Pancreas (tissue), 10 donors: ENCODE measurements at regions not wholly inside any gene's neighbourhood (a gene's known extent, or its start where the extent isn't known, plus 50 kb on each side); places are given as distances from the start of the nearest gene placed in this dataset.

ENCODE experiments used
- ATAC-seq, 4 donors: fragments of 200-7000 bp; cut with Tn5 transposase; one replicate each; pipeline versions ENCODE4 v1.8.0 to v1.9.1; 2020; ENCODE audit warnings: mild to moderate bottlenecking in 4 of 4, moderate library complexity in 4 of 4
- DNase-seq, 6 donors: peaks; one replicate each; pipeline ENCODE4 v3.0.0-alpha.2; 2020
- FAIRE-seq: peaks from 2 replicates; lab custom pipeline; 2012; peaks lifted over from hg19 to GRCh38; lab: Jason Lieb, UNC
- H3K27ac ChIP-seq, 4 donors: fragments of 200-600 bp; sonication (generic); 1 replicate in 3 of 4; 2 replicates in 1 of 4; pipeline versions ENCODE4 v1.5.0 to v1.8.0; 2020
- H3K27me3 ChIP-seq, 4 donors: fragments of 200-600 bp; one replicate each; pipeline ENCODE4 v1.8.0; 2021
- H3K36me3 ChIP-seq, 3 donors: fragments of 200-600 bp; sonication (generic) in 1 of 3; one replicate each; pipeline versions ENCODE4 v1.5.0 to v1.8.0; 2020 to 2021
- H3K4me1 ChIP-seq, 3 donors: fragments of 200-600 bp; one replicate each; pipeline ENCODE4 v1.8.0; 2021
- H3K4me3 ChIP-seq, 4 donors: fragments of 200-600 bp; sonication (generic) in 2 of 4; one replicate each; pipeline versions ENCODE4 v1.5.0 to v1.8.0; 2020 to 2021
- H3K9me3 ChIP-seq, 4 donors: fragments of 200-600 bp; one replicate each; pipeline ENCODE4 v1.8.0; 2021
- WGBS, 2 donors: extraction: QIAGEN DNeasy Blood & Tissue Kit; methylation state at CpG; one replicate each; pipeline ENCODE4 v1.1.7; 2013; 5-methylcytosine and 5-hydroxymethylcytosine counted together
- intact Hi-C, 3 donors: fragments of 100-400 bp; cut with DNase I; formaldehyde crosslinking; loops; one replicate each; pipeline versions ENCODE4 v1.11.1 to v1.14.2; 2022
- TF ChIP-seq, protein P1 (sequence below), 4 donors: fragments of 200-600 bp; sonication (generic) in 3 of 4; IDR thresholded peaks; one replicate each; pipeline versions ENCODE4 v1.5.0 to v1.8.0; 2021; ENCODE audit warnings: antibody characterized with exemption in 4 of 4
- donor health status: healthy with polysubstance abuse.
- donor health status: DM: no; HTN: no; CAD: no; lungs with moderate emphysema.
- donor health status: DM: no; HTN: no; CAD: no.
- donor health status: control.
- donor health status: control.
- donor health status: Bipolar disorder and iron deficiency.
- donor health status: DM: yes; HTN: yes; CAD: no.
- donor health status: DM: no; HTN: no; CAD: no.
- donor health status: DM: no; HTN: no; CAD: no.
- donor health status: DM: yes; HTN: yes; CAD: no.

- WGBS, 2 donors, result 30 to 42% methylated on average over 5 of the region's 5 CpGs
- H3K27me3 ChIP-seq, result no peaks in the 10 kb centered on the region
- ATAC-seq, result no peak
- no peaks in the 10 kb centered on the region for H3K36me3 ChIP-seq
- H3K27ac ChIP-seq, result no peak overlapping the region
- no peak for FAIRE-seq
- DNase-seq, result no peak
- no peaks in the 10 kb centered on the region for H3K9me3 ChIP-seq
- H3K4me3 ChIP-seq, result no peak overlapping the region
- TF ChIP-seq, protein P1, sequence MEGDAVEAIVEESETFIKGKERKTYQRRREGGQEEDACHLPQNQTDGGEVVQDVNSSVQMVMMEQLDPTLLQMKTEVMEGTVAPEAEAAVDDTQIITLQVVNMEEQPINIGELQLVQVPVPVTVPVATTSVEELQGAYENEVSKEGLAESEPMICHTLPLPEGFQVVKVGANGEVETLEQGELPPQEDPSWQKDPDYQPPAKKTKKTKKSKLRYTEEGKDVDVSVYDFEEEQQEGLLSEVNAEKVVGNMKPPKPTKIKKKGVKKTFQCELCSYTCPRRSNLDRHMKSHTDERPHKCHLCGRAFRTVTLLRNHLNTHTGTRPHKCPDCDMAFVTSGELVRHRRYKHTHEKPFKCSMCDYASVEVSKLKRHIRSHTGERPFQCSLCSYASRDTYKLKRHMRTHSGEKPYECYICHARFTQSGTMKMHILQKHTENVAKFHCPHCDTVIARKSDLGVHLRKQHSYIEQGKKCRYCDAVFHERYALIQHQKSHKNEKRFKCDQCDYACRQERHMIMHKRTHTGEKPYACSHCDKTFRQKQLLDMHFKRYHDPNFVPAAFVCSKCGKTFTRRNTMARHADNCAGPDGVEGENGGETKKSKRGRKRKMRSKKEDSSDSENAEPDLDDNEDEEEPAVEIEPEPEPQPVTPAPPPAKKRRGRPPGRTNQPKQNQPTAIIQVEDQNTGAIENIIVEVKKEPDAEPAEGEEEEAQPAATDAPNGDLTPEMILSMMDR (IDR thresholded peaks at IDR 0.05), result no peak
- intact Hi-C loops, result no loop called here
- no peaks in the 10 kb centered on the region for H3K4me1 ChIP-seq
Observed at GRCh38 chr4:10184041-10184440, 67.4 kb upstream of the WDR1 start.

DNA sequence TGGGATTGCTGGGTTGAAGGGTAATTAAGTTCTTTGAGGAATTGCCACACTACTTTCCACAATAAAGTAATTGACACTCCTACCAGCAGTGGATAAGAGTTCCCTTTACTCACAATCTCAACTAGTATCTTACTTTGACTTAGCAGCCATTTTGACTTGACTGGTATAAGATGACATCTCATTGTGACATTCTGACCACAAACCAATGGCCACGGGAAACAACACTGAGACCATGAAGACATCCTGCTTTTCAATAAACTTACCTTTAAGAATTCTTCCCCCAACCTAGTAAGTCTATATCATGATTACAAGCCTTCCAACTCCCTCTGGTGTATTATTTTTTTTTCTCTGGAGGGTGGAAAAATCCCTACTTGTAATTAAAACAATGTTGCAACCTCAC lies 66.9 kb upstream of the WDR1 start:
- TF ChIP-seq, protein P1 (IDR thresholded peaks at IDR 0.05), result no peak
- DNase-seq (no peak), FAIRE-seq (no peak), ATAC-seq (no peak)
- H3K9me3 ChIP-seq, result no peaks in the 10 kb centered on the region
- H3K4me1 ChIP-seq, result no peaks in the 10 kb centered on the region
- no peak overlapping the region for H3K27ac ChIP-seq
- intact Hi-C loops, result no loop called here
- no peak overlapping the region for H3K4me3 ChIP-seq
- no peaks in the 10 kb centered on the region for H3K36me3 ChIP-seq
- H3K27me3 ChIP-seq, result no peaks in the 10 kb centered on the region
- 84 to 85% methylated on average over 1 of the region's 1 CpG for WGBS, 2 donors

GRCh38 chr4:10182446-10183424 lies 66.1 kb upstream of the WDR1 start:
- H3K27me3 ChIP-seq, result no peaks in the 10 kb centered on the region
- no peaks in the 10 kb centered on the region for H3K36me3 ChIP-seq
- DNase-seq (no peak), FAIRE-seq (no peak), ATAC-seq (no peak)
- H3K4me1 ChIP-seq, result no peaks in the 10 kb centered on the region
- intact Hi-C loops, result no loop called here
- WGBS, 2 donors, result 63 to 65% methylated on average over 6 of the region's 6 CpGs
- no peak overlapping the region for H3K4me3 ChIP-seq
- TF ChIP-seq, protein P1 (IDR thresholded peaks at IDR 0.05), result no peak
- no peaks in the 10 kb centered on the region for H3K9me3 ChIP-seq
- H3K27ac ChIP-seq, result no peak overlapping the region

GRCh38 chr4:10181745-10182445 lies 65.3 kb upstream of the WDR1 start:
- no peaks in the 10 kb centered on the region for H3K36me3 ChIP-seq
- FAIRE-seq (no peak), DNase-seq (no peak), ATAC-seq (no peak)
- intact Hi-C loops, result no loop called here
- no peak overlapping the region for H3K27ac ChIP-seq
- WGBS, 2 donors, result 75 to 85% methylated on average over 8 of the region's 8 CpGs
- H3K4me1 ChIP-seq, result no peaks in the 10 kb centered on the region
- H3K27me3 ChIP-seq, result no peaks in the 10 kb centered on the region
- no peak overlapping the region for H3K4me3 ChIP-seq
- no peaks in the 10 kb centered on the region for H3K9me3 ChIP-seq
- TF ChIP-seq, protein P1 (IDR thresholded peaks at IDR 0.05), result no peak
